GM12878 (cell line): ENCODE measurements at regions not wholly inside any gene's neighbourhood (a gene's known extent, or its start where the extent isn't known, plus 50 kb on each side); places are given as distances from the start of the nearest gene placed in this dataset.

Source experiments
- CBFB ChIP-seq: IDR thresholded peaks from 2 replicates; pipeline ENCODE4 v1.6.1; 2016; ENCODE audit warnings: antibody characterized with exemption, low read depth
- CUX1 ChIP-seq: IDR thresholded peaks from 2 replicates; pipeline ENCODE4 v1.6.1; 2012; ENCODE audit warnings: improper control_type of control experiment, low read depth, low read length; ENCODE audit not compliant: insufficient replicate concordance
- ESRRA ChIP-seq: IDR thresholded peaks from 2 replicates; pipeline ENCODE4 v1.6.1; 2012; ENCODE audit warnings: mild to moderate bottlenecking, low read length, improper control_type of control experiment
- FOXM1 ChIP-seq: IDR thresholded peaks from 2 replicates; pipeline ENCODE4 v1.6.1; 2012; ENCODE audit warnings: low read depth, mild to moderate bottlenecking, inconsistent platforms, low read length, moderate library complexity
- MXI1 ChIP-seq: fragments of 150-350 bp; IDR thresholded peaks from 2 replicates; pipeline ENCODE4 v1.6.1; 2011; ENCODE audit warnings: low read depth, mild to moderate bottlenecking, inconsistent platforms, low read length, improper control_type of control experiment
- SPI1 ChIP-seq: IDR thresholded peaks from 2 replicates; pipeline ENCODE4 v1.6.1; 2011; ENCODE audit warnings: low read depth, mild to moderate bottlenecking, low read length, moderate library complexity, borderline replicate concordance; ENCODE audit not compliant: insufficient read depth
- ZBTB40 ChIP-seq: fragments of 450-650 bp; IDR thresholded peaks from 2 replicates; pipeline ENCODE4 v1.6.1; 2016; ENCODE audit warnings: mild to moderate bottlenecking, moderate library complexity, borderline replicate concordance
- ZNF24 ChIP-seq: fragments of 450-650 bp; IDR thresholded peaks from 2 replicates; pipeline ENCODE4 v1.6.1; 2017; ENCODE audit warnings: antibody characterized with exemption, mild to moderate bottlenecking

GRCh38 chr16:85387731-85388295 is 225.3 kb upstream of the GSE1 start (continued):
- no peak for TF ChIP-seq CUX1
- TF ChIP-seq CBFB: no peak
- no peak for TF ChIP-seq ZNF24
- TF ChIP-seq SPI1: no peak
- no peak for TF ChIP-seq ZBTB40
- TF ChIP-seq ESRRA: no peak
- no peak for TF ChIP-seq MXI1
- TF ChIP-seq FOXM1: no peak
- TF ChIP-seq, all 136 proteins: peak for 0
